Natural killer cell (primary cell): ENCODE measurements at regions not wholly inside any gene's neighbourhood (a gene's known extent, or its start where the extent isn't known, plus 50 kb on each side); places are given as distances from the start of the nearest gene placed in this dataset.

Experiments
- ATAC-seq, 3 donors: fragments of 150-1000 bp in 2 of 3; fragments of 200-7000 bp in 1 of 3; cut with Tn5 transposase; 1 replicate in 1 of 3; 2 replicates in 2 of 3; pipeline ENCODE4 v1.10.0; 2021; ENCODE audit warnings: mild to moderate bottlenecking in 2 of 3, moderate library complexity in 2 of 3
- DNase-seq, 2 donors: peaks; one replicate each; pipeline versions ENCODE4 v3.0.0 to v3.0.0-alpha.2; 2013 to 2021; ENCODE audit warnings: mixed read lengths in 1 of 2
- H3K27ac ChIP-seq: one replicate; pipeline ENCODE4 v1.5.1; 2013; ENCODE audit warnings: mild to moderate bottlenecking, low read length
- H3K27me3 ChIP-seq: one replicate; pipeline ENCODE4 v1.6.1; 2013; ENCODE audit warnings: low read length; ENCODE audit not compliant: control insufficient read depth, insufficient read depth
- H3K36me3 ChIP-seq: one replicate; pipeline ENCODE4 v1.6.1; 2013; ENCODE audit warnings: low read length; ENCODE audit not compliant: control insufficient read depth, insufficient read depth
- H3K4me1 ChIP-seq: one replicate; pipeline ENCODE4 v1.6.1; 2013; ENCODE audit warnings: low read length; ENCODE audit not compliant: control insufficient read depth, insufficient read depth
- H3K4me3 ChIP-seq: one replicate; pipeline ENCODE4 v1.5.1; 2013; ENCODE audit warnings: low read length
- H3K9me3 ChIP-seq: one replicate; pipeline ENCODE4 v1.6.1; 2013; ENCODE audit warnings: low read length; ENCODE audit not compliant: control insufficient read depth, insufficient read depth
- H3K27ac Mint-ChIP-seq, 2 donors: one replicate each; pipeline ENCODE4 v1.8.0; 2022; ENCODE audit warnings: mild to moderate bottlenecking in 2 of 2, mixed read lengths in 2 of 2, moderate library complexity in 1 of 2
- H3K27me3 Mint-ChIP-seq, 2 donors: one replicate each; pipeline ENCODE4 v1.8.0; 2022; ENCODE audit warnings: low read depth in 2 of 2, mixed read lengths in 2 of 2
- H3K36me3 Mint-ChIP-seq: one replicate; pipeline ENCODE4 v1.8.0; 2022; ENCODE audit warnings: mixed read lengths
- H3K4me1 Mint-ChIP-seq, 2 donors: one replicate each; pipeline ENCODE4 v1.8.0; 2022; ENCODE audit warnings: mixed read lengths in 2 of 2
- H3K4me3 Mint-ChIP-seq: one replicate; pipeline ENCODE4 v1.8.0; 2022; ENCODE audit warnings: mild to moderate bottlenecking, moderate library complexity, mixed read lengths
- H3K9me3 Mint-ChIP-seq, 2 donors: one replicate each; pipeline ENCODE4 v1.8.0; 2022; ENCODE audit warnings: mixed read lengths in 2 of 2
- WGBS: methylation state at CpG from one replicate; pipeline ENCODE4 v1.1.7; 2013; ENCODE audit warnings: missing lambda C conversion rate; ENCODE audit not compliant: insufficient coverage; 5-methylcytosine and 5-hydroxymethylcytosine counted together
- intact Hi-C: fragments of 100-400 bp; cut with micrococcal nuclease; formaldehyde crosslinking; loops from one replicate; pipeline ENCODE4 v1.14.2; 2022
- TF ChIP-seq, protein P1 (sequence below): fragments of 200-600 bp; IDR thresholded peaks from one replicate; pipeline ENCODE4 v1.8.0; 2022; ENCODE audit warnings: antibody characterized with exemption

GRCh38 chr2:19282305-19282704, 76.1 kb downstream of the OSR1 start:
- 89% methylated on average over 4 of the region's 4 CpGs for WGBS
- H3K27ac Mint-ChIP-seq, result no peak overlapping the region
- TF ChIP-seq, protein P1, sequence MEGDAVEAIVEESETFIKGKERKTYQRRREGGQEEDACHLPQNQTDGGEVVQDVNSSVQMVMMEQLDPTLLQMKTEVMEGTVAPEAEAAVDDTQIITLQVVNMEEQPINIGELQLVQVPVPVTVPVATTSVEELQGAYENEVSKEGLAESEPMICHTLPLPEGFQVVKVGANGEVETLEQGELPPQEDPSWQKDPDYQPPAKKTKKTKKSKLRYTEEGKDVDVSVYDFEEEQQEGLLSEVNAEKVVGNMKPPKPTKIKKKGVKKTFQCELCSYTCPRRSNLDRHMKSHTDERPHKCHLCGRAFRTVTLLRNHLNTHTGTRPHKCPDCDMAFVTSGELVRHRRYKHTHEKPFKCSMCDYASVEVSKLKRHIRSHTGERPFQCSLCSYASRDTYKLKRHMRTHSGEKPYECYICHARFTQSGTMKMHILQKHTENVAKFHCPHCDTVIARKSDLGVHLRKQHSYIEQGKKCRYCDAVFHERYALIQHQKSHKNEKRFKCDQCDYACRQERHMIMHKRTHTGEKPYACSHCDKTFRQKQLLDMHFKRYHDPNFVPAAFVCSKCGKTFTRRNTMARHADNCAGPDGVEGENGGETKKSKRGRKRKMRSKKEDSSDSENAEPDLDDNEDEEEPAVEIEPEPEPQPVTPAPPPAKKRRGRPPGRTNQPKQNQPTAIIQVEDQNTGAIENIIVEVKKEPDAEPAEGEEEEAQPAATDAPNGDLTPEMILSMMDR, result no peak

DNA sequence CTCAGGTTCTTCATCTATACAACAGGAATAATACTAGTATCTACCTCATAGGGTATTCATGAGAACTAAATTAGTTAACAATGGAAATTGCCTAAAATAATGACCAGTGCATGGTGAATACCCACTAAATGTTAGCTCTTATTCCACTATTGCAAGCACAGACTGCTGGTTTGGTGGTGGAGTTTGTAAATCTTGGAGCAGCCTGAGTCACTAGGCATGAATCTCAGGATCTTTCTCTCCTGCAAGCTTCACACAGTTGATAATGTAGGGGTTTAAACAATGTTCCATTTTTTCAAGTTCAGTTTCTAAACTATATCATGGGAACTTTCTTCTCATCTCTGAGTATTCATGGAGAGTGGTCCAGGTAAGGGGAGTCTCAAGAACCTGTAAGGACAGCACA, 84.0 kb downstream of the OSR1 start:
- no peak overlapping the region for H3K4me3 Mint-ChIP-seq
- no peak overlapping the region for H3K27ac Mint-ChIP-seq
- no peaks in the 10 kb centered on the region for H3K27me3 Mint-ChIP-seq
- DNase-seq (no peak), ATAC-seq (no peak)
- H3K36me3 Mint-ChIP-seq, result peaks cover 7% of the 10 kb centered on the region
- intact Hi-C loops, result no loop called here
- H3K4me1 Mint-ChIP-seq, result no peaks in the 10 kb centered on the region
- no peaks in the 10 kb centered on the region for H3K9me3 ChIP-seq
- TF ChIP-seq, protein P1, result no peak
- H3K27me3 ChIP-seq, result no peaks in the 10 kb centered on the region
- no peak overlapping the region for H3K27ac ChIP-seq
- no peaks in the 10 kb centered on the region for H3K4me1 ChIP-seq
- no peak overlapping the region for H3K4me3 ChIP-seq
- H3K36me3 ChIP-seq, result no peaks in the 10 kb centered on the region
- peaks cover 7 to 12% of the 10 kb centered on the region in 2 donors for H3K9me3 Mint-ChIP-seq

More at GRCh38 chr2:19282305-19282704, 76.1 kb downstream of the OSR1 start:
- Histone ChIP-seq H3K27ac (no peak overlapping the region), H3K4me3 (no peak overlapping the region), H3K4me1 (no peaks in the 10 kb centered on the region), H3K27me3 (no peaks in the 10 kb centered on the region), H3K36me3 (no peaks in the 10 kb centered on the region), H3K9me3 (peaks cover 11% of the 10 kb centered on the region)
- DNase-seq (no peak), ATAC-seq (no peak)
- no peaks in the 10 kb centered on the region for H3K4me1 Mint-ChIP-seq
- H3K36me3 Mint-ChIP-seq, result no peaks in the 10 kb centered on the region
- H3K4me3 Mint-ChIP-seq, result no peak overlapping the region
- peaks cover 14 to 16% of the 10 kb centered on the region in 2 donors for H3K9me3 Mint-ChIP-seq
- no peaks in the 10 kb centered on the region for H3K27me3 Mint-ChIP-seq
- intact Hi-C loops, result no loop called here

DNA sequence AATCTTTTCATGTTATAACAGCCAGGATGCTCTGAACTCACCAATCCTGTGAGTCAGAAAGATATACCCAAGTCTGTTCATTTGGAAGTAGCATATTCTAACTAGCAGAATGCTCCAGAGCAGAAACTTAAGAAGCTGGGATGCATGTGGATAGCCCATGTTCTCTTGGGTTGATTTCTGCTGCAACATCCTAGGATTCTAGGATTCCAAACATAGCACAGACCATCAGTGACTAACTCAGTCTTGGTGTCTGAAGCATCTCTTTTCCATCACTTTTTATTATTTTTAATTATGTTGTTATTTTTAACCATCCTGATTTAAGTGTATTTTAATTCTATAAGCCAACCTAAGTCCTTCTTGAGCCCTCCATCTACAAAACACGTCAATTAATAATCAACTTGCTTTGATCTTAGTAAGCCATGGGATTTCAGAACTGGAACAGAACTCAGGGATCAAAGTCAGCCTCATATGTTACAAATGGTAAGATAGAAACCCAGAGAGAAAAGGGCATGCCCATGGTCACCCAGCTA, 85.4 kb downstream of the OSR1 start:
- H3K27ac ChIP-seq, result no peak overlapping the region
- no peak overlapping the region for H3K4me3 Mint-ChIP-seq
- TF ChIP-seq, protein P1, result no peak
- H3K27ac Mint-ChIP-seq, result no peak overlapping the region
- intact Hi-C loops, result no loop called here
- no peaks in the 10 kb centered on the region for H3K27me3 Mint-ChIP-seq
- no peaks in the 10 kb centered on the region for H3K9me3 ChIP-seq
- WGBS, result 71% methylated on average over 1 of the region's 1 CpG
- no peak for DNase-seq
- no peak for ATAC-seq
- no peaks in the 10 kb centered on the region for H3K4me1 Mint-ChIP-seq
- H3K36me3 Mint-ChIP-seq, result peaks cover 7% of the 10 kb centered on the region
- H3K36me3 ChIP-seq, result no peaks in the 10 kb centered on the region
- peaks cover 7 to 13% of the 10 kb centered on the region in 2 donors for H3K9me3 Mint-ChIP-seq
- no peaks in the 10 kb centered on the region for H3K4me1 ChIP-seq
- H3K27me3 ChIP-seq, result no peaks in the 10 kb centered on the region
- H3K4me3 ChIP-seq, result no peak overlapping the region

- H3K4me3 Mint-ChIP-seq, result no peak overlapping the region
- H3K9me3 ChIP-seq, result no peaks in the 10 kb centered on the region
- DNase-seq (no peak), ATAC-seq (no peak)
- no peak overlapping the region for H3K27ac ChIP-seq
- no peaks in the 10 kb centered on the region for H3K4me1 ChIP-seq
- intact Hi-C loops, result no loop called here
- H3K27me3 ChIP-seq, result no peaks in the 10 kb centered on the region
- 90% methylated on average over 3 of the region's 4 CpGs for WGBS
- H3K27ac Mint-ChIP-seq, result no peak overlapping the region
- no peaks in the 10 kb centered on the region for H3K27me3 Mint-ChIP-seq
- H3K4me3 ChIP-seq, result no peak overlapping the region
- TF ChIP-seq, protein P1, result no peak
- no peaks in the 10 kb centered on the region for H3K4me1 Mint-ChIP-seq
- H3K36me3 Mint-ChIP-seq, result peaks cover 7% of the 10 kb centered on the region
- no peaks in the 10 kb centered on the region for H3K36me3 ChIP-seq
- peaks cover 4 to 10% of the 10 kb centered on the region in 2 donors for H3K9me3 Mint-ChIP-seq
Observed at GRCh38 chr2:19272039-19272438, 86.4 kb downstream of the OSR1 start.
